ENCODE measurements at regions not wholly inside any gene's neighbourhood (a gene's known extent, or its start where the extent isn't known, plus 50 kb on each side); places are given as distances from the start of the nearest gene placed in this dataset.
"Not testable (repeated sequence)": the region's sequence is repeated elsewhere in the genome, so short reads cannot be mapped to it uniquely, and the experiment has no call there.

DNA sequence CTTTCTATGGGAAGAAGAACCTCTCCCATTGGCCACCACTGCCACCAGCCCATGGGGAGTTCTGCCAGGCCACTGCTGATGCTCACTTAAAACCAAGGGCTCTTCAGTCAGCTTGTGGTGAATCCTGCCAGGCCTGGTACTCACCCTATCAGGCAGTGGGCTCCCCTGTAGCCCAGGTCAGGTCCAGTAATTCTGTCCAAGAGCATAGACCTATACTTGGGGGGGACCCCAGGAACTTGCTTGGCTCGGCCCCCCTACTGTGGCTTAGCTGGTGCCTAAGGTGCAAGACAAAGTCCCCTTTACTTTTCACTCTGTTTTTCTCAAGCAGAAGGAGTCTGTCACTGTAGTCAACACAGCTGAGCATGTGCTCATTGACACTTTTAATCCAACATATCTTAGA, 1012.2 kb downstream of the PCDH19 start:
- DNase-seq = no peak

DNA sequence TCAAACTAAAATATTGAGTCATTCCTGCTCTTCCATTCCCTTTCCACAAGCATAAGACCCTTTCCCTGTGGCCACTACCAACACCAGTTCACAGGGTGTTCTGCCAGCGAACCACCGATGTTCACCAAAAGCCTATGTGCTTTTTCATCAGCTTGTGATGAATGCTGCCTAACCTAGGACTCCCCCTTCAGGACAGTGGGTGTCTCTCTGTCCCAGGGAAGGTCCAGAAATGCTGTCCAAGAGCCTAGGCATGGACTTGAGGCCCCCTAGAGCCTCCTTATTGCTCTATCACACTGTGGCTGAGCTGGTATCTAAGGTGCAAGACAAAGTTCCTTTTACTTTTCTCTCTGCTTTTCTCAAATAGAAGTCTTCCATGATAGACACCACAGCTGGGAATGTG, 1015.6 kb downstream of the PCDH19 start:
- DNase-seq = no peak

DNA sequence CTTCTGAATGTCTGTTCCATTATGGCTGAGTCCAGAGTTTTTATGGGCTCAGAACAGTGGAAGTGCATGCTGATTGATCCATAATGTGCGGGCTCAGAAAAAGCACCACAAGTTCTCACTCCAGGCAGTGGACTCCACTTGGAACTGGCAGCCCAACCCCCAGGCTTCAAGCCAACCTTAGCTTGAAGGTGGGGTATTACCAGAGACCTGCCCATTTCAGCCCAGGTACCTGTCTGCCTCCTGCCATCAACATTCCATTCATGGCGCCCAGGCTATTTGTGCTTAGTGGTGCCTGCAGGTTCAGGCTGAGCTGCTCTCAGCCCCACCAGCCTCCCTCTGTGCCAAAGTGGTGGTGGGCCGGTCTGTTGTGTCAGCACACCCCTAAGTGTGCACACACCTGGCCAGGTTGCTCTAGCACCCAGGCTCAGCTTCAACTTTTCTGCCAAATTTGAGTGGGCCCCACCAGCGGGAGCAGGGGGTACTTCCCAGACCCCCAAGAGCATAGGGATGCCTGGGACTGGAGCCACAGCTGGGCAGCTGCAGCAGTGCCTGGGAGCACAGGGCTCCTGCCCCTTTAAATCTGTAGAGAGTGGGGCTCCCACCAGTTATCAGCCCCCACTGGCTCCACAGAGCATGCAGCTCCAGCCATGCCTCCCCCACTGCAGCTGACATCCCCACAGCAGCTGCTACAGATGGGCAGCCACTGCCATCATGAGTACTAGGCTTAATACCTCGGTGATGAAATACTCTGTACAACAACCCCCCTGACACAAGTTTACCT, 1025.3 kb downstream of the PCDH19 start:
- no peak for DNase-seq

DNA sequence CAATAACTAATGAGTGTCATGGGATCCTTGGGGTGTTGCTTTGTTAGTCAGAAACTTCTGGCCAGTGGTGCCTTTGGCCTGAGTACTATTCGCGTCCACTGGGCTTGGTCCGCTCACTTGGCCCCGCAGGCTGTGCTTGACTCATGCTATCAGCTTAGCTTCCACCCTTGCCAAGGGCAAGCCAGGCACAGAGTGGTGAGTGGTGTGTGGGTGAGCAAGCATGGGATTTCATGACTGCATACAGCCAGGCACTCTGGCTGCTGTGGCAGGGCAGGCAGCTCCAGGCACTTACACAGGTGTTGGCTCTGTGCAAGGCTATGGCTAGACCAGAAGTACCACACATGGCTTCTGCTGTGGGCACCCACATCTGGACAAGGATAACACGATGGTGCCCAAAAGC, 1026.3 kb downstream of the PCDH19 start:
- no peak for DNase-seq

DNA sequence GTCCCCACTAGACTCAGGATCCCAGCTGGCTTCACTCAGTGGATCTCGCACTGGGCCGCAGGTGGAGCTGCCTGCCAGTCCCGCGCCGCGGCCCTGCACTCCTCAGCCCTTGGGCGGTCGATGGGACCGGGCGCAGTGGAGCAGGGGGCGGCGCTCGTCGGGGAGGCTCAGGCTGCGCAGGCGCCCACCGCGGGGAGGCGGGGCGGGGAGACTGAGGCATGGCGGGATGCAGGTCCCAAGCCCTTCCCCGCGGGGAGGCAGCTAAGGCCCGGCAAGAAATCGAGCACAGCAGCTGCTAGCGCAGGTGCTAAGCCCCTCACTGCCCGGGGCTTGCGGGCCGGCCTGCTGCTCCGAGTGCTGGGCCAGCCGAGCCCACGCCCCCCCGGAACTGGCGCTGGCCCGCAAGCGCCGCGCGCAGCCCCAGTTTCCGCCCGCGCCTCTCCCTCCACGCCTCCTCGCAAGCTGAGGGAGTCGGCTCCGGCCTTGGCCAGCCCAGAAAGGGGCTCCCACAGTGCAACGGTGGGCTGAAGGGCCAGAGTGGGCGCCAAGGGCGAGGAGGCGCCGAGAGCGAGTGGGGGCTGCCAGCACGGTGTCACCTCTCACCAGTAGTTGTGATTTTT, 1038.0 kb downstream of the PCDH19 start:
- DNase-seq = no peak

DNA sequence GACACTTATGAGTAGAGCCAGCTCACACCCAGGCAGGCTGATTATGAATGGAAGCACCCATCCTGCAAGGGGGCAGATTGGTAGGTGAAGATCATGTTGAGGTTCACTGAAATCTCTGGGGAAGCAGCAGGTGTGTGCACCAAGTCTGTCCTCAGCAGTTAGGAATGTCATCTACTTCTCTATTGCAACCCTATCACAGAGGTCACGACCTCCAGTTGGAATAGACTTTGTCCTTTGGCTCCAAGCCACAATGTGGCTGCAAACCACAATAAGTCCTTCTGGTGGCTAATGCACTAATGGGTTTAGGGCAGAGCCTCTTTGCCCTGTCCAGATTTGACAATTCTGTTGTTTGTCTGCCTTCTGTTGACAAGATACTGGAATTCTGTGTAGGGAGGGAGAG, 1056.7 kb downstream of the PCDH19 start:
- DNase-seq = no peak

DNA sequence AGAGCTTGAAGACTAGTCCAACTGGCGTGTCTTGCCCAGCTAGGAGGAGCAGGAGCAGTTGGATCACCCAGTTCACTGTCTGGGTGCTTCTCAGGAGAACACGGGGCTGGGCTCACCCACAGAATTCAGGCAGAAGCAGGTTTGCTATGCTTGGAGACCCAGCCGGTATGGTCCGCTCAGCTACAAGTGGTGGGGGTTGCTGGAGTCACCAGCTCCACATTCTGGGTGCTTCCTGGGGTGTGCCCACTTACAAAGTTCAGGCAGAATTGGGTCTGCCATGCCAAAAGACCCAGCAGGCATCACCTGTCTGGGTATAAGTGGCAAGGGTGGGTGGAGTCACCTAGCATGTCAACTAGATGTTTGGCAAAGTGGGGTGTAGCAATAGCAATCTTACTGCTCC, 1061.8 kb downstream of the PCDH19 start:
- DNase-seq = no peak

DNA sequence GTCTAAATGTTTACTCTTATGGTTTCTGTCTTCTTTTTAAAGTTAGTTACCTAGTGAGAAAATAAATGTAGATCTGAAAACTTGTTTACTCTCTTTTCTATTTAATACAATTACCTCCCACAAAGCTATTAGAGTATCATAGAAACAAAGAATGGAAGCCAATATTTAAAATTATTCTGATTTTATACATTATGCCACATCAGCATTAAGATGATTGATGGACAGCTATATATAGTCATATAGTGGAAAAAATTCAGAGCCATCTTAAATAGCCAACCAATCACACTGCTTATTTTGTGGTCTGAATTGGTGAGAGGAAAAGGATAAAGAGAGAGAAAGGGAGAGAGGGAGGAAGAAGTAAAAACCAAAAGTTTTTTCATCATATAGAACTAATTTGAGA, 1101.8 kb downstream of the PCDH19 start:
- DNase-seq = no peak

DNA sequence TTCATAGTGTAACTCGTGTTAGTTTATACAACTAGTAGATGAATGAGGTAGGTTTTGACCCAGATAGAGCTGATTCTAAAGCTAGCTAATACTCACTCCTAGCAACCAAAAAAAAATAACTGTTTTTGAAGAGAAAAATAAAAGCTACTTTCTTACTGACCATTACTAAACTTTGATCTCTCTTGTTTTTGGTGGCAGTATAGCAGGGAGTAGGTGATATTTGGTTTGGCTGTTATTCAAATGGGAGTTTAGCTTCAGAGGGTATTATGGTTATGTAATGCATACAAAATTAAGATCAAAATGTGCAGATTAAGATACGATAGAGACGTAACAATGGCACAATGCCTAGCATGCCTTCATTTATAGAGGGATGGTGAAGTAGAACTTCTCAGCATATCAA, 1104.5 kb downstream of the PCDH19 start:
- DNase-seq = no peak

DNA sequence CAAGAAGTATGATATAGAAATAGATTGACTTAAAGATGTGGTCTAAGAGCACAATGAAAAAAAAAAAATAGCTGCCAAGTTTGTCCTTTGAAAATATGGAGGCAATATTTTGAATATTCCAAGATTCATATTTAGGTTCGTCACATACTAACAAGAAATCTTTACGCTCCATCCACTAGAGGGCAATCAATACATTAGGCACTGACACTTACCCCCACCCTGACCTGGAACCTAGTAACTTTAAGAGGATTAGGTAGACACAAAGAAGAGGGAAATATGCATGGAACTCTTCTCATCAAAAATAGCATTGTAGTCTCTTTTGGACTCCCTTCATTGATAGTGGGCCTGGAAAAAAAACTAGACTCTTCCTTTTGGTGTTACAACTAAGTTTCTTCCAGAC, 1108.1 kb downstream of the PCDH19 start:
- DNase-seq = no peak

DNA sequence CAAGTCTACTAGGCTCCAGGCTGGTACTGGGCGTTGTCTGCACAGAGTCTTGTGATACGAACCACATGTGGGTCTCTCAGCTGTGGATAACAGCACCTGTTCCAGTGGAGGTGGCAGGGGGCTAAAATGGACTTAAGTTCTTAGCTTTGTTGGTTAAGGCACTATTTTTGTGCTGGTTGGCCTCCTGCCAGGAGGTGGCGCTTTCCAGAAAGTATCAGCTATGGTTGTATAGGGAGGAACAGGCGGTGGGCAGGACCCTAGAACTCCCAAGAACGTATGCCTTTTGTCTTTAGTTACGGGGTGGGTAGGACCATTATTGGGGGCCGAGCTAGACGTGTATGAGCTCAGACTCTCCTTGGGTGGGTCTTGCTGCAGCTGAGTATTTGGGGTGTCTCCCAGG, 1138.4 kb downstream of the PCDH19 start:
- no peak for DNase-seq

DNA sequence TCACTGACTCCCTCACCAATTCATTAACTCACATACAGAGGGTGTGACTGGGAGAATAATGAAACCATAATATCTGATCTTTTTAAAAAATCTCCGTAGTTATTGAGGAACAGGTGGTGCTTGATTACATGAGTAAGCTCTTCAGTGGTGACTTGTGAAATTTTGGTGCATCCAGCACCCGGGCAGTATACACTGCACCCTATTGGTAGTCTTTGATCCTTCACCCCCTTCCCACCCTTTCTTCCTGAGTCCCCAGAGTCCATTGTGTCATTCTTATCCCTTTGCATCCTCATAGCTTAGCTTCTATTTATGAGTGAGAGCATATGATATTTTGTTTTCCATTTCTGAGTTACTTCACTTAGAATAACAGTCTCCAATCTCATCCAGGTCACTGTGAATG, 1143.8 kb downstream of the PCDH19 start:
- no peak for DNase-seq

DNA sequence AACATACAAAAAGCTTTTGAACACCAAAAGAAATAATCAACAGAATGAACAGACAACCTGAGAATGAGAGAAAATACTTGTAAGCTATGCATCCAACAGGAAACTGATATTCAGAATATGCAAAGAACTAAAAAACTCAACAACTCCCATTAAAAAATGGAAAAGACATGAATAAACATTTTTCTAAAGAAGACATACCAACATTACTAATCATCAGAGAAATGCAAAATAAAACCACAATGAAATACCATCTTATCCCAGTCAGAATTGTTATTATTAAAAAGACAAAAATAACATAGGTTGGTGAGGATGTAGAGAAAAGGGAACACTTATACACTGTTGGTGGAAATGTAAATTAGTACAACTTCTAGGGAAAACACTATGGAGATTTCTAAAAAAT, 1161.9 kb downstream of the PCDH19 start:
- no peak for DNase-seq

DNA sequence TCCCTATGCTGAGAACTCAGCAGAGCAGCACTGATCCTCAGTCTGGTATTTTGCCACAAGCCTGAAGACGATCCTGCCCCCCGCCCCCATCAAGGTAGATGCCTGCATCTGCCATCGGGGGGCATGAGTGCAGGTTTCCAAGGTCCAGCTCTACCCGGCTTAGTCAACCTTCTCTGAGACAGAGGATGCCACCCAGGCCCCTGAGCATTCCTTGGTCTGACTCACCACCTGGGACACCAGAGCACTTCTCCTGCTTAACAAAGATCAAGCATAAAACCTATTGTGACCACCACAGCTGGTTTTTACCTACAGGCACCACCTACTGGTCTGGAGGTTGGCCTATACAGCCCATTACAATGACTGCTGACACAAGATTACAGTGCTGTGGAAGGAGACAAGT, 1168.1 kb downstream of the PCDH19 start:
- no peak for DNase-seq

DNA sequence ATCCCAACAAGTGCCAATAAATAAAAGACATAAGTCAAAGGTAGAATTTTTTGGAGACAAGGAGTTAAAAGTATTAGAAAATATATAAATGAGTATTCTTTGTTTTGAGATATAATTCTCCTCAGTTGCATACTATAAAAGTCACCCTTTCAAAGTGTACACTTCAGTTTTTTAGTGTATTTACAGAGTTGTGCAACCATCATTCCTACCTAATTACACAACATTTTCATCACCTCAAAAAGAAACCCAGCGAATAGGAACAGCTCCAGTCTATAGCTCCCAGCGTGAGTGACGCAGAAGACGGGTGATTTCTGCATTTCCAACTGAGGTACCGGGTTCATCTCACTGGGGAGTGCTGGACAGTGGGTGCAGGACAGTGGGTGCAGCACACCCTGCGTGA, 1175.7 kb downstream of the PCDH19 start:
- DNase-seq = not testable (repeated sequence)

DNA sequence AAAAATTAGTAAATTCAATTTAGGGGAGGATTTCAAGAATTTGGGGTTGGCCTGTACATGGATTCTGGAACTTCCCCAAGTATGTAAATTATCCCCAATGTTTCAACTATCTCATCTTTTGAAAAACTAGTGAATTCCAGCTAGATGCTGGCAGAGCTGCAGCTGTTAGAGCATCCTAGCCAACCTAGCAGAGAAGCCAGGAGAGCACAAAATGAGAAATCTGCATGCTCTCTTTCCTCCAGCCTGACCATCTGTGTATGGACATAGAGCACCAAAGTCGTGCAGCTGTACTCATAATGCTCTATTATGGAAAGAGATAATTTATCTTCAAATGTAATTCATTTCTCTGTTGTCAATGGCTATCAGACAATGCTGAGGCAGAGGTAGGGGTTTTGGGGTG, 1217.7 kb downstream of the PCDH19 start:
- DNase-seq = no peak

DNA sequence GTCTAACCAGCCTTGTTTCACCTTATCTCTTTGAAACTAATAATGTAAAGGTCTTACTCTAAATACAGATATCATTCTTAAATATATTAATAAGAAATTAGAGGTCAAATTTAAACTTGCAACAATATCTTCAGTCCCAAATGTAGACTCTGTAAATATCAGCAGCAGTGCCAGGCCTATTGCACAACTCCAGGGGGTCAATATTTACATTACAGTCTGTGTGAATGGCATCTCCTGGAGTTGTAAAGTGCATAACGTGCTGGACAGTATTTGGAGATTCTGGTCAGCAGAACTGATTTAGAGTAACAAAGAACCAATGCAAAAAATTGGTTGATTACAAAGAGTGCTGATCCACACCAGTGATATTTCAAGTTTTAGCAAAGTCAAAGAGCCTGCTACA, 1225.9 kb downstream of the PCDH19 start:
- DNase-seq = no peak

DNA sequence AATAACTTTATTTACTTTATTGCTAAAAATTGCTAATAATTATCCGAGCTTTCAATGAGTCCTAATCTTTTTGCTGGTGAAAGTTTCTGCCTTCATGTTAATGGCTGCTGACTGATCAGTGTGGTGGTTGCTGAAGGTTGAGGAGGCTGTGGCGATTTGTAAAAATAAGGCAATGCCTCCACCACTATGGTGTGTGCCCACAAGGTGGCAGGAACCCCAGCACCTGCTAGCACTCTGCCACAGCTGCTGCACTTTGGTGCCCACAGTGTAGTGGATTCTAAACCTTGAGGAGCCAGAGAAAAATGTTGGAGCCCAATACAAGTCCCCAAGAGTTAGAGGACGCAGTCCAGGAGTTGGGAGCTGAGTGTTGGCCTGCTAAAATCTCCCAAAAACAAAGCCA, 1237.1 kb downstream of the PCDH19 start:
- DNase-seq = no peak

DNA sequence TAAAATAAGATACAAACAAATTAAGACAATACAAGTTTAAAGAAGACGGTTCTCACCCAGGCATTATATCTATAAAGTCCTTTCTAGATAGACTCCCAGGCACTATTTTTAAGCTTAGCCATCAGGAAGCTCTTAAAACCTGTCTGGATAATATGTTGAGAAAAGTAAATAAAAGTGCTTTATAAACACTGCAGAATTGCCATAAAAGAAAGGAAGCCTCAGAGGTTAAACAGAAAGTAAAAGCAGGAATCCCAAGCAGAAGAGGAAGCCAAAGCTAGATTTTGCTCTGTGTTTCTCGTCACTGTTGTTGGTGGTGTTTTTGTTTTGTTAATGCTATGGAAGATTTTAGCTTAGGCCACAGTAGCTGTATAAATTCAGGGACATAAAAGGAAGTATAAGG, 1267.3 kb downstream of the PCDH19 start:
- DNase-seq = no peak

DNA sequence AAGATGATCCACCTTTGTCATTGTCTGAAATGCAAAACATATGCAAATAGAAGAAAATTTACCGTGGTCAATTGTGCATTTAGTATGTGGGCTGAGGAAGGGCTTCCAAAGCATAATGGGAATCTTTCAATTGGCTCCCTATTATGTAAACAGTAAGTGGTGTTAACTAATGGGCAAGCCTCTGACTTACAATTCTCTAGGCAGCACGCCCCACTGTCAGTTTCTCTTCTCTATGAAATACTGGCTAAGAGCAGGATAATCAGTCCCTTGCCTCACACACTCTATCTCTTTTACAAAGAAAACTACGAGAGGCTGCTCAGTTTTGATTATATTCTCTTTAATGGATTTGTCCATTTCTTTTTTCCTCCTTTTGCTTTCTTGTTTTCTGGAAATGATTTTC, 1272.6 kb downstream of the PCDH19 start:
- no peak for DNase-seq

DNA sequence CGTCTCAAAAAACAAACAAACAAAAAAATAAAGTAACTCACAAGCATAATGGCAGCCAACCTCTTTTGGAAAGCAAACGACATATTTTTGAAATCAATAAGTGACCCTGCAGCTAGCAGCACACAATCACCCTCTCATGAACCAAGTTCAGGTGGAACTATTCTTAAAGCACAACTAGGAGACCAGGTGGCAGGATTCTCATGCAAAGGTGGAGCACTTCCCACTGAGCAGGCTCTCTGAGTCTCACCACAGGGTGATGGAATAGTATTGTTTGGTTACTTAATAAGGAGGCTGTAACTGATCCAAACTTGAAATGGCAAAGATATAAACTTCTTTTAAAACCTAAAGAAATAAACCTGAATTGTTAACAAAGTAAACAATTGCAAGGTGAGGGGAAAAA, 1293.1 kb downstream of the PCDH19 start:
- DNase-seq = no peak

DNA sequence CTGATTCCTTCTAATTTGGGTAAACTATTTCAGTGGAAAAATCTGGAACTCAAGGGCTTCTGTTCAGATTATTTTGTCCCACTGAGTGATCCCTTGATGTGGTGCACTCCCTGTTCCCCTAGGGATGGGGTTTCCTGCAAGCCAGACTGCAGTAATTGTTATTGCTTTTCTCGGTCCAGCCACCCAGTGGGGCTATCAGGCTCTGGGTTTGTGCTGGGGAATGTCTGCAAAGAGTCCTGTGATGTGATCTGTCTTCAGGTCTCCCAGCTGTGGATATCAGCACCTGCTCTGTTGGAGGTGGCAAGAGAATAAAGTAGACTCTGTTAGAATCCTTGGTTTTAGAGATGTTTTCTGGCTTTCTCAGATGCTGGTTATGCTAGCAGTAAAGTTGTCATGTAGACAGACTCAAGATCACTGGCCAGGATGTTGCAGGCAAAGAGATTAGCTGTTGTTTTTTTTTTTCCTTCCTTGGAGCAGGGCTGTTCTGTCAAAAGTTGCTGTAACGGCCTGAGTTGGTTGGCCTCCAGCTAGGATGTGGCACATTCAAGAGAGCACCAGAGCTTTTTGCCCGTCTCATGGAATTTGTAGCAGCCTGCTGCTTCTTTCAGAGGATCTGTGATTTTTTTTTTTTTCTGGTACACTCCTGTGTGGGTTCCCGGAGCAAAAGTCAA, 1314.0 kb downstream of the PCDH19 start:
- no peak for DNase-seq

DNA sequence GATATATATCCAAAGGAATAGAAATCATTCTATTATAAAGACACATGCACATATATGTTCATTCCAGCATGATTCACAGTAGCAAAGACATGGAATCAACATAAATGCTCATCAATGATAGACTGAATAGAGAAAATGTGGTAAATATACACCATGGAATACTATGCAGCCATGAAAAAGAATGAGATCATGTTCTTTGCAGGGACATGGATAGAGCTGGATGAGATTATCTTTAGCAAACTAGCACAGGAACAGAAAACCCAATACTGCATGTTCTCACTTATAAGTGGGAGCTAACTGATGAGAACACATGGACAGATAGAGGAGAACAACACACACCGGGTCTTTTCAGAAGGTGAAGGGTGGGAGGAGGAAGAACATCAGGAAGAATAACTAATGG, 1318.6 kb downstream of the PCDH19 start:
- DNase-seq = no peak

DNA sequence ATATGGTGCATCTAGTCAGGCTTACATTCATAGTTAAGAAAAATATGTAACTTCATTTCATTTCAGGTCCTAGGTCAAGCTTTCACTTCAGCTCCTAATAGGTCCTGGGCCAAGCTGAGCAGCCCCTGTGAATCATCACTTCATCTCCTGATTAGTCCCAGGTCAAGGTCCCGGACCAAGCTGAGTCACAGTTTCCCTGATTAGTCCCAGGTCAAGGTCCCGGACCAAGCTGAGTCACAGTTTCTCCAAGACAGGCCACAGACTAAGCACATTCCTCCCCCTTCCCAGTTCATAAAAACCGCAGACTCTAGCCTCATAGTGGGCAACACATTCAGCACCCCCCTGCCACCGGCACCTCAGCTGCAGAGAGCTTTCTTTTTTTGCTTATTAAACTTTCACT, 1331.8 kb downstream of the PCDH19 start:
- DNase-seq = no peak

DNA sequence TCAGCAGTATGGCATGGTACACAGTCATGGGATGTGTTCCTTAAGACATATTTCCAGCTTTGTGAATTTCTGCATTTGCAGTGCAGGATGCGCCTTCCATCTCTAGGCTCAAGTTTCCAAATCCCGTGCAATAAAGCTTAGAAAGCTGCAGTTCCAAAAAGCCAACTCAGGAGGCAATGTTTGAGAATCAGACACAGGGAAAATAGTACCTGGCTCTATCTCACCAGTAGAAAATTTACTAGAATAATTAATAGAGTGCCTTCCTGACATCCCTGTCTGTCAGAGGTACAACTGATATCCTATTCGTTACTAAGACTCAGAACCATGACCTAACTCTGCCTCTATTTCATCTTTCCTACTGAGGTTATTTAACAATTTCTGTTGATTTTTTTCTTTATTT, 1333.0 kb downstream of the PCDH19 start:
- no peak for DNase-seq

All from NCI-H1417 treated with DMSO at 0.1 percent for 48 hours (cell line).